HT-29 (cell line): ENCODE measurements at regions not wholly inside any gene's neighbourhood (a gene's known extent, or its start where the extent isn't known, plus 50 kb on each side); places are given as distances from the start of the nearest gene placed in this dataset.
A peak's percentile ranks its signal among the peaks of the same experiment; 100 is the strongest.
"Not testable (repeated sequence)": the region's sequence is repeated elsewhere in the genome, so short reads cannot be mapped to it uniquely, and the experiment has no call there.

Experiments used
- DNase-seq: peaks from one replicate; pipeline ENCODE4 v3.0.0-alpha.2; 2015; ENCODE audit warnings: low spot score

DNA sequence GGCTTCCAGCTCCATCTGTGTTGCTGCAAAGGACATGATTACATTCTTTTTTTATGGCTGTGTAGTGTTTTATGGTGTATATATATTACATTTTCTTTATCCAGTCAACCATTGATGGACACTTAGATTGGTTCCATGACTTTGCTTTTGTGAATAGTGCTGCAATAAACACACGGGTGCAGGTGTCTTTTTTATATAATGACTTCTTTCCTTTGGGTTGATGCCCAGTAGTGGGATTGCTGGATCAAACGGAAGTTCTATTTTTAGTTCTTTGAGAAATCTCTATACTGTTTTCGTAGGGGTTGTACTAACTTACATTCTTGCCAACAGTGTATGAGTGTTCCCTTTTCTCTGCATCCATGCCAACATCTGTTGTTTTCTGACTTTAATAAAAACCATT lies 189.7 kb downstream of the ACTR3B start:
- DNase-seq: no peak

DNA sequence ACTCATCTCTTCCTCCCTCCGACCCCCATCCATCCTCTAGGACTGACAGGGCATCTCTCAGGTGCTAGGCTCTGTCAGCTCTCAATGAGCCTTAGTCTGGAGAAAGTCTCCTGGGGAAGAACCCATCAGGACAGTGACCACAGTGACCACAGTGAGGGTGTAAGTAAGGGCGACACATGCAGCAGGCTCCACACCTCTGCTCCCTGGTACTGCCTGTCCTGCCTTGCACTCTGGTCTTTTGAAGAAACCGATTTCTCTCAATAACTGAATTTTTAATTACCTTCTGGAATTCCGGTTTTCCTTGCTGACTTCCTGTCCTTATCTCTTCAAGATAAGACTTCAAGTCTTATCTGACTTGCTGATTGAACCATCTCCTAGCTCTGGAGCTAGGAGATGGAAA lies 190.2 kb downstream of the ACTR3B start:
- no peak for DNase-seq

DNA sequence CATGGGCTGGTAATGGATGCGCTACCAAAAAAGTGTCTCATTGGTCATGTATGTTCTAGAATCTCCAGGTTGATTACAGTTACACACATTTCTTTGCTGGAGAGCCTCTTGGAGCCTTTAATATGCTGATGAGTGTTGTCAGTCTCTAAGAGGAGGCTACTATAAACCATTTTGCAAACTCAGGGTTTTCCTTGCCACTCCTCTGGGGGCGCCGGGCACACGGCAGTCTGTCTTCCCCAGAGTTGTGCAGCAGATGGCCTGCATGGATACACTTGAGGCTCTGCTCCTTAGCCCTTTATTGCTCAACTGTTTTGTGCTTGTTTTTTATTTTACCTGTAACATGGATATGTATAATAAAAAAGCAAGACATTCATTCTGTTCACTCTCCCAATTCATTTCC lies 196.5 kb downstream of the ACTR3B start:
- DNase-seq: peak; percentile 24

DNA sequence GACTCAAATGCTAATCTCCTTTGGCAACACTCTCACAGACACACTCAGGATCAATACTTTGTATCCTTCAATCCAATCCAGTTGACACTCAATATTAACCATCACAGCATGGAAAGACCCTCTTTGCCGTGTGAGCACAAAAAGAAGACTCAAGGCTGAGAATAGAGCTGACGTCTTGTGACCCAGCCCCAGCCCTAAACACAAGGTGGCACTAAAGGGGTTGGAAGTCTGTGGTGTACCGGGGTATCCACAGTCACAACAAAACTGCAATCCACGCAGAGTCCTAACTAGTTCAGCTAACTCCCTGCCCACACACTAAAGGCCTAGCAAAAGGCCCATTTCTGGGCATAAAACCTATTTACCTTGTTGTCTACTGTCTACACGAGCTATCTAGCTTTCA lies 200.1 kb downstream of the ACTR3B start:
- peak; percentile 13 for DNase-seq

DNA sequence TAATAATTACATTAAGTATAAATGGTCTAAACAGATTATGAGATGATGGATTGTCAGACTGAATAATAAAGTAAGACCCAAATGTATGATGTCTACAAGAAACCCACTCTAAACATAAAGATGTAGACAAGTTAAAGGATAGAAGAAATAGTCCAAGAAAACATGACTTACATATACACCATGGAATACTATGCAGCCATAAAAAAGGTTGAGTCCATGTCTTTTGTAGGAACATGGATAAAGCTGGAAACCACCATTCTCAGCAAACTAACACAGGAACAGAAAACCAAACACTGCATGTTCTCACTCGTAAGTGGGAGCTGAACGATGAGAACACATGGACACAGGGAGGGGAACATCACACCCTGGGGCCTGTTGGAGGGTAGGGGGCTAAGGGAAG lies 202.2 kb downstream of the ACTR3B start:
- not testable (repeated sequence) for DNase-seq

DNA sequence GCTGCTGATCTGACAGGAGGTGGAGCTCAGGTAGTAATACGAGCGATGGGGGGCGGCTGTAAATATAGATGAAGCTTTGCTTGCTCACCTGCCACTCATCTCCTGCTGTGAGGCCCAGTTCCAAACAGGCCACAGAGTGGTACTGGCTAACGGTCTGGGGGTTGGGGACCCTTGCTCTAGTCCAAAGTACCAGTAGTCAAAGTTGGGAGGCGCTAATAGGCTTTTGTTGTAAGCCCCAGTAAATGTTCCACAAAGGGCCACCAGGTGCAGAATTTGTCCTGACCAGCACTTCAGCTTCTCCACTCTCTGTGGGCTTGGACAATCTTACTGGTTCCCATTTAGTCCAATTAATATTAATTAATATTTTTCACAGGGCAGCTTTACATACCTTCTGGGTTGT lies 206.6 kb downstream of the ACTR3B start:
- DNase-seq: no peak

DNA sequence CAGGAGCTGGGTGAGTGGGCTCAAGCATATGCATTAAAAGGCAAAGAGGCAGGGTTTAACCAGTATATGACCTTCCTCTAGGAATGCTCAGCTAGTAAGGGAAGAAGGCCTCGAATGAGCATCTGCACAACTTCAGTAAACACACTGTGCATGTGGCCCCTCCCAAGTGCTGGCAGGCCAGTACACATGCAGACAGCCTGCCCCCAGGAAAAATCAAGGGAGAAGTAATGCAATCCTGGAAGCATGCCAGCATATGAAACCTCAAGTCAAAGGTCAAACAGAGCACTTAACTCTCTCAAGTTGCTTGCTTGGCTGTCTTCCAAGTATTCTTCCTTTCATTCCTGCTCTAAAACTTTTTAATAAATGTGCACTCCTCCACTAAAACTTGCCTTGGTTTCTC lies 208.4 kb downstream of the ACTR3B start:
- DNase-seq: peak; percentile 64

DNA sequence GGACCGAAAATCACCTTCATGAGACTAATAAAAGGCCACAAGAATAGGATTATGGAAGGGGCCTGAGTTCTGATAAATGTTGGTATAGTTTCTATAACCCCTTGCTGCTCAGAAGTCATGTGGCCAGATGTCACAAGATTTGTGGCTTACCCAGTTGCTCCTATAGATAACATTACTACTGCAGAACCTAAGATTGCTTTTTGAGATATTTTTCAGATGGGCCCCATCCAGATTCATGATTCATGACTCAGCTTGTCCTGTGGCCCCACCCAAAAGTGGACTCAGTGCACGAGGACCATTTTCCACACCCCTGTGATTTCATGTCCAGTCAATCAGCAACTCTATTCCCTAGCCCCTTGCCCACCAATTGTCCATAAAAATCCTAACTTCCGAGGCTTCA lies 209.0 kb downstream of the ACTR3B start:
- no peak for DNase-seq

DNA sequence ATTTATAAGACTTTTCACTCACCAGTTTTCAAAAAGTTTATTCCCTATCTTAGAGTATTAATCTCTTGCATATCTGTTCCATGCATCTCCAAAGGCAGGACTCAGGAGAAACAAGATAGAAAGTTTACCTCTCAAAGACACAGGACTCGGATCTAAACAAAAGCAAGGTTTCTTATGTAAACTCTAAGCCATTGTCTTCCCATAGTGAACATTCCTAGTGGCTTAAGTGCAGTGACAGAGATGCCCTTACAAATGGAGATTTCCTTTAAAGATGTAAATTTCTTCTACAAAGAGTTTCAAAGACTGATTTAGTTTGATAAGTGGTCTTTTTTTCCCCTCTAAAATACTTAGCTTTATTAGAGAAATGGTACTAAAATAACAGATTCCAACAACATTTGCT lies 209.8 kb downstream of the ACTR3B start:
- no peak for DNase-seq

DNA sequence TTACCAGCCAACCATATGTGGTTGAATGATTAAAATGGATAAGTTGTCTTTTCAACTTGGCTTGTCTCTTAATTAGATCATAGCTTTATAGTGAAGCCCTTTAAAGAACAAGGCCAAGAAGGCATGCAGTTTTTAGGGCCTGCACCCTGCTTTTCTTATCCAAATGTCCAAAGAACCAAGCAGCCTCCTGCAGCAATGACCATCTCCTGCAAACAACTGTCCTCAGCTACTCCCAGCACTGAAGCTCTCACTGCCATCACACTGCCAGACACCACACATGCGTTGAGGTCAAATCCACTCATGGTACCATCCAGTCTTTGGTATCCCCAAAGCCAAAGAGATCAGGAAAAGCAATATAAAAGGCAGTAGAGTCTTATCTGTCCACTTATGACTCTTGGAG lies 210.3 kb downstream of the ACTR3B start:
- DNase-seq: no peak

DNA sequence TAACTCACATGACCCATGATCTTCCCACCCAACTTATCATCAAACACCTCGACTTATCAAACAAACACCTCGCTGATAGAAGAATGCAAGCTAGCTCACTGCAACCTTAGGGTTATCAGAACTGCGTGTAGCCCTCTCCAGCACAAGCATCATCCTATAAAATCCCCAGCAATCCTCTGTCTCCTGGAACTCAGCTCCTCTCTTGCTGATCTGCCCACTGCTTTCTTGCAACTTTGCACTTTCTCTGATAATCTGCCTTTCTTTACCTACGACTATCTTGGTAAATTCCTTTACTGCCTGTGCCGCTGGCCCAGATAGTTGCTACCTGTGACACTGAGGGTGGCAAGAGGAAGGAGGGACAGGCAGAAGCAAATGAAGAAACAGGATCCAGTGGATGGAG lies 210.9 kb downstream of the ACTR3B start:
- DNase-seq: no peak

DNA sequence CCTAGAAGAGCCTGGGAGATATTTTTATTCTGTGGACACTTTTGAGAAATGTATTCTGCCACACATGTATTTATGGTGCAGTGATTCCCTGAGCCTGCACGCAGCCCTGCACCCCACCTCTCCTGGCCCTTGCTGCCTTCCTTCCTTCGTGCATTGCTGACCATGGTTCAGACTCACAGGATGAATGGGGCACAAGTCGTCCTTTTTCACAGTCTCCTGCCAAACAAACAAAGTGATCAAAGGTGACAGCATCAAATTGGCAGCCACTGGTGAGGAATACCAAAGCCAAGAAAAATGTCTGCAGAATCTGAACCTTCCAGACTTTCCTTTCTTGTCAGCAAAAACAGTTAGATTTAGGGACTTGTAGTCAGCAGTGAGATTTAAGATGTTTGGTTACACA lies 215.0 kb downstream of the ACTR3B start:
- no peak for DNase-seq

DNA sequence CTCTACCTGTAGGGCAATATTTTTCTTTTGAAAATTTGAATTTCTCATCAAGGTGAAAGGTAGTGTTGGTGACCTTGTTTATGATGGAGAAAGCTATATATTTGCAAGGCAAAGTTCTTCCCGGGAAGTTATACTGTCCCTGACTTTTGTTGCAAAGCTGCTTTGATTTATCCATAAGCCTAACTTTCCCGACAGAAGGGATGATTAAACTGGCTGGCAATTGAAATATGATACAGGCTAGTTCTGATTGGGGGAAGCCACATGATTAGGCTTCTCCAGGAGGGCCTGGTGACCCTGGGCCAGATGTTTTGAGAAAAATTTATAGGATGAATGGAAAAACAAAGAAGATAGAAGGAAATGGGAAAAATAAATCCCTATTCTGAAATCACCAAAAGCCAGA lies 215.5 kb downstream of the ACTR3B start:
- DNase-seq: no peak

DNA sequence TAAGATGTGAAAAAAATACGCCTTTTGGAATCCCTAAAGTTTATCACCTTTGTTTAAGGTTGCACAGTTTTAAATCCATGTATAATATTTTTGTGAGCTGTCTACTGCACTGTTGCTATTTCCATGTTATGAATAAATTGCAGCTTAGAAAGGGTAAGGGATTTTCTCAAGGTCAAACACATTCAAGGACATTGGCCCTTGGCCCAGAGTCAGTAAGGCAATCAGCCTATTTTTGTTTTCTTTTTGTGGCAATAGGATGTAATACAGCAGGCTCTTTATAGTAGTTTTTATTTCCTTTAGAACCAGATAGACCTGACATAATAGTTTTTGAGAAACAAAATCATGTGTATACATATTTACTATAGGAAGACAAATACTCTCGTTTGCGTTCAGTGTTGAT lies 219.8 kb downstream of the ACTR3B start:
- DNase-seq: no peak

DNA sequence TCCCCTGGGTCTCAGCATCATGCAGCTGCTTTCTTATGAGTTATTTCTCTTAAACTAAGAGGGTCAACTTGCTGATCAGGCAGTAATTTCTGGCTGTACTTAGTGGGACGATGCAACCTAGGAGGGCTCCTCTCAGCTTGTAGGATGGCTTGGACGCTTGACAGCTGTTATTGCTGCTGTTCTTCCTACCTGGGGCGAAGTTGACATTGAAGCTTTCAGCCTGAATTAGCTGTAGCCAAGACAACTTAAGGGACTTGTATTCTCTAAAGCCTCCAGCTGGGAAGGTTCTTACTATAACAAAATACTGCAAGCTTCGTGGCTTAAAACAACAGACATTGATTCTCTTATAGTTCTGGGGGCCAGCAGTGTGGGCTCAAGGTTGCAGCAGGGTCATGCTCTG lies 224.9 kb downstream of the ACTR3B start:
- no peak for DNase-seq

DNA sequence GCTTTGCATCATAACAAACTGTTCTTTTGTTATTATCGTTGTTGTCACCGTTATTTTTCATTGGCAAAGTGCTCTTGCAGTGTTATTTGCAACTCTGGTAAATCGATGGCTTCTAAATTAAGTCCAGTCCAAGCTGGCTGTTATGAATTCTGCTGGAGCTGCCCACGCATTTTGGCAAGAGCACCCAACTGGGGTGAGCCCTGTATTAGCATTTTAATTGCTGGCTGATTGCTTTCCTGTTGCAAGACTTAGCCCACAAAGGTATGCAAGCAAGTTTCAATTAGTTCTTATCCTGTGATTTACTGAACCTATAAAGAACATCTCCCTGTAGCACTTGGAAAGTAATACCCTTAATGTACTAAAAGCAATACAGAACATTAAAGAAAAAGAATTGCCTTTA lies 226.8 kb downstream of the ACTR3B start:
- DNase-seq: no peak

DNA sequence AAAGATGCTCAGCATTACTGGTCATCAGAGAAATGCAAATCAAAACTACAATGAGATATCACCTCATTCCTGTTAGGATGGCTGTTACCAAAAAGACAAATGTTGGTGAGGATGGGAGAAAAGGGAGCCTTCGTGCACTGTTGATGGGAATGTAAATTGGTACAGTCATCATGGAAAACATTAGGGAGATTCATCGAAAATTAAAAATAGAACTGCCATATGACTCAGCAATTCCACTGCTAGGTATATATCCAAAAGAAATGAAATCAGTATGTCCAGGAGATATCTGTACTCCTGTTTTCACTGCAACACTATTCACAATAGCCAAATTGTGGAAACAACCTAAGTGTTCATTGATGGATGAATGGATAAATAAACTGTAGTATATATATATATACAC lies 228.1 kb downstream of the ACTR3B start:
- no peak for DNase-seq

DNA sequence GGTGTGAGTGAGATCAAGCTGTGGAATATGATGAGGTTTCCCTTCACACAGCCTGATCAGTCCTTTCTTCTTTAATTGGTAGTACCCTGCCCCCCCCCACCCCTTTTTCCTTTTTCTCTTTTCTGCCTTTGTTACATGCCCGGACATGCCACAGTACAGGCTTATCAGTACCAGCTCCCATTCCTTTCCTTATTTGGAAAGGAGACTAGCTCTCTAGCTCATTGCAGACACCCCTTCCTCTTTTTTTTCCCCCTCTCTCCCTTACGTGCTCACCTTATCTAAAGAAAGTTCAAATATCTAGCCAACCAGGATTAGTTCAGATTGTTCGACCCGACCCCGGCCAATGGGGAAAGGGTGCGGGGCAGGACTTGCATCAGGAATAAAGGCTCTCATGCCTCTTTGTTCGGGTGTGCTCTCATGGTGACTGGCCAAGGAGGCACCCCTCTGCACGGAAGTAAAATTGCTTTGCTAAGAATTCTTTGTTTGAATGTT lies 230.4 kb downstream of the ACTR3B start:
- DNase-seq: no peak

DNA sequence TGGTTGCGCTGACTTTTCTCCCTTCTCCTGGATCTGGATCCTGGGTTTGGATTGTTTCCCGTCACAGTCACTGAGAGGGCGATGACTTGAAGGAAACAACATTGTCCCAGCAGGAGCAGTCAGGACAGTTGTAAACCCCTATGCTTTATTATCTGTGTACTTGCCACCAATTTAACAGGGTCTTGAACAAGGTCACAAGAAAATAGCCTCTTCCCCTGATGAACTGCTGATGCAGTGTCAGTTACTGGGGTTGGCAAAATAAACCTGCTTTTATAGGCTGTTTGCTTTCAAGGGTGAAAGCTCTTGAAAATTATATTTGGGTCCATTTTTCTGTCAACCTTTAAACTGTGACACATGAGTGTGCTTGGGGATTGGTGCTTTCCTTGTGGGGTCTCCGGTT lies 238.9 kb downstream of the ACTR3B start:
- DNase-seq: no peak

DNA sequence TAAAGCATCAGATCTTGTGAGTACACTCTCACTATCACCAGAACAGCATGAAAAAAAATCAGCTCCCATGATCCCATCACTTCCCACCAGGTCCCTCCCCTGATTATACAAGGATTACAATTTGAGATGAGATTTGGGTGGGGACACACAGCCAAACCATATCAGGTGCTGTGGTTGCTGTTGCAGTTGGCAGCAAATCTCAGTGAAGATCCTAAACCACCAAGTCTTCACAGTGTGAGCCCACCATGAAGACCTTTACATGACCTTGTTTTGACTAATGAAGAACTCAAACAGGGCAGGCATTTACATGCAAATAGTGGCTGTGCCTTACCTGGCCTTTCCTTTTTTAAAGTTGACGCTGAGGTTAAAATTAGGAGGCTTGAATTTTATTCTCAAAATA lies 242.6 kb downstream of the ACTR3B start:
- DNase-seq: no peak

DNA sequence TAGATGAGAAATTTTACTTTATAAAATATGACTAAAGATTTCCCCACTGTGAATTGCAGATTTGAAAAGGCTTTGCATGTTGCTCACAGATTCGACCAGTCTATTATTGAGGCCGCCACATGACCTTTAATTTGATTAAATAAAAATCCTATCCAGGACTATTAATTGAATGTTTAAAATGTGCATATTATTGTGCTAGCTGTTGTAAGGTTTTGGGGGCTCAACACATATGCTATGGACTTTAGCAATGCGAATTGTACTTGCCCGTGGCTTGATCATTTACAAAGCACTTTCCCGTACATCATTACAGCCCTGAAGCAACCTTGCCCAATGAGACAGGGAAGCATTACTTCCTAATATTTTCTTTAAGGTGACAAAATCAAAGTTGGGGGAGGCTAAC lies 243.0 kb downstream of the ACTR3B start:
- no peak for DNase-seq

DNA sequence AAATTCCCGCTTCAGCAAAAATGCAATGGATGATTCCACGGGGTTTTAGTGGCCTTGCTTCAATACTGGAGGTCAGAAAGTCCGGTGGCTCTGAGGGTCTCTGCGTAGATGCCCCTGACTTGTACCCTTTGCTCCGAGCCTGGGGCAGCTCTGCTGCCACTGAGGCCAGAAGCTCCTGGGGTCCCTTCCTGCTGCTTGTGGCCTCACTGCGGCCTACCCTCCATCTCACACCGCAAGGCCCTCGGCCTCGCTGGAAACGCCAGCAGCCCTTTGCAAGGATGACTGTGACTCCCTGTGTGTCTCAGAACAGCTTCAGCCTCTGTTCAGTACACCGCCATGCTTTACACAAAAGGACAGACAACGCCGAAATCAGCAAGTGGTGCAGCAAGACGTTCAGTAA lies 244.8 kb downstream of the ACTR3B start:
- no peak for DNase-seq

DNA sequence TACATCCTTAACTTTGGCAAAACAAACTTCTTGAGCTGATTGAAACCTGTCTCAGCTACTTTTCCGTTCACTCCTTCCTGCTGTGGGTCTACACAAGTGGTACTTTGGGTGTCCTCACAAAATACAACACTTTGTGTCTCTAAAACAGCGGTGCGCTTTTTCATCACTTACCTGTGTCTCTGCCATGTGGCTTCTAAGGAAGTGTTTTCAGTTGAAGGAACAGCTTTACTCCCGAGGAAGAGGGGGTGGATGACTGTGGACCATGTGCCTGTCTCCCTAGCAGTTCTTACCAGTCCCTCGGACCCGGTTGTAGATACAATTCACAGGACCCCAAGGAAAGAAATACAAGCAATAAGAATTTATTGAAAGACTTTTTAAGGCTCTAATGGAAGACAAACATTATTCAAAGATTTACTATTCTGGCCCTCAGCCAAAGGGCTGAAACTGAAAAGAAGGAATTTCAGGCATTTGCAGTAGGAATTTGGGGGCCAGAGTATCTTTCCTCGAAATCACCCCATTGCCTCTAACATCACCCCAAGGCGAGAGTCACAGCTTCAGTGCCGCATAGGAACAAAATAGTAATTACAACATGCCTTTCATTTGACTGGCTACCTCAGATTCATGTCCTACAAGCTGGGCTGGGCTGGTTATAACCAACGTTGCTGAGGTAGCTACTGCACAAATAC lies 246.3 kb downstream of the ACTR3B start:
- no peak for DNase-seq

DNA sequence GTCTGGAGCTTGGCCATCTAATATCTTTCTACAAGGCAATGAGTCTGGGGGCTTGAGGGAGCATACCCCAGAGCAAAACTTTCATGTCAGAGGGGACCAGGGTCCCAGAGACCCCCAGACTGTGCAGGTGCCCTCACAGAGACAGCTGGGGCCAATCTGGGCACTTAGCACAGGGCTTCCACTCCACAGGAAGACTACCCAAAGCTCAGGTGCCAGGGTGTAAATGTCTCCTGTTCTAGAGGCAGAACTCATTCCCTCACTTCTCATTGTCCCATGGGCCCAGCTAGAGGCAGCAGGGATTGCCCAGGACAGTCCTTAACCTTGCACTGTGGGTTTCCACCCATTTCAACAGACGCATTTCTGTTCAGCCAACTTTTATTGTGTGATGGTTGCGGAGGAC lies 246.9 kb downstream of the ACTR3B start:
- no peak for DNase-seq
